ENCODE measurements at regions not wholly inside any gene's neighbourhood (a gene's known extent, or its start where the extent isn't known, plus 50 kb on each side); places are given as distances from the start of the nearest gene placed in this dataset.

DNA sequence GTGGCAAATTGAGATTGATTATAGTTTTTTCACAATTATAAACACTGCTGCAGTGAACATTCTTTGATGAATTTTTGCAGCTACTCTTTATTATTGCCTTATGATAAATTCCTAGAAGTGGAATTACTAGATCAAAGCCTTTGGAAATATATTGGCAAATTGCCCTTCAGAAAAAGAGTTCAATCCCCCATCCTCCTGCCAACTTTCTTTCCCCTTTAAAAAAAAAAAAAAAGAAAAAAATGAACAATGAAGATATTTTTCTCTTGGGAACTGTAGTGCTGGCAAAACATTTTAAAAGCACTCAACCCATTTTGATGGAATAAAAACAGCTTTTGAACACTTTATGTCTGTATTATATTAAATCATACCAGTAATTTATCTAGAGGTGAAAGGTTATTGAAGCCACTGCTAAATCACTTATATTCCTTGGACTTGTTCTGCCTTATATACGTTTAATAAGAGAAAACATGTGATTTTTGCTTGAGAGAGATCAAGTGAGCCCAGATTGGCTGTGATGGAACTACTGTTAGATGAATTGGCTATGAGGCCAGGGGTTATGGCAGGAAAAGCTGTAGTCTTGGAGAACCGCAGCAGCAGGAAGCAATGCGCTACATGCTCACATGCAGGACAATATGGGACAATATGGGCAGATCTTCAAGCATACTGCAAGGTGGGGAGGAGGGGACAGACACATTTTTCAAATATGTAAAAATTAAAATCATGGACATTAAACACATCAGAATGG is 212.8 kb upstream of the C2CD4B start:
- DNase-seq = no peak

DNA sequence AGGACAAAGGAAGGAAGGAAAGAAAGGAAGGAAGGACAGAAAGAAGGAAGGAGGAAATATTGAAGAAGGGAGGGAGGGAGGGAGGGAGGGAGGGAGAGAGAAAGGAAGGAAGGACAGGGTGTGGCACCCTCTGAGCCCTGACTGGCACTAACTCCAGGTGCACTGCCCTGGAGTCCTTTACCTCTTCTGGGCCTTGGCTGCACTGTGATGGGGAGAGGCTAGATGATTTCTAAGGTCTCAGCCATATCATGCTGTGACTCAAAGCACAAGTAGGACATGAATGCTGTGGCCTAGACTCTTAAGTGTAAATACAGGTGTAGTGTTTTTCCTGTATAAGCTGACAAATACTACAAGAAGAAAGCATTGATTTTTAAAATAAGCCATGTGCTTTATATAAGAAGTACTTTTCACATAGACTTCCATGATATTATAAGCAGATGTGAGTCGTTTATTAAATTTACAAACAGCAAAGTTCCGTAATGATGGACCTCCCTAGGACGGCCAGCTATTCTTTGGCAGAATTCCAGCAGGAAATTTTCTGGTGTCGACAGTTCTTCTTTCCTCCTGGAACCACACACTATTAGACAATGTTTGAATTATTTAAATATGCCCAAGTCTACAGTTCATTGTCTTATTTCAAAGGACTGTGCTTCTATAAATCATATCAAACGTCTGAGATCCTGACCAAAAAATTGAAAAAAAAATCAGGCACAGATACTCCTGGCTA is 213.8 kb upstream of the C2CD4B start:
- DNase-seq = no peak

DNA sequence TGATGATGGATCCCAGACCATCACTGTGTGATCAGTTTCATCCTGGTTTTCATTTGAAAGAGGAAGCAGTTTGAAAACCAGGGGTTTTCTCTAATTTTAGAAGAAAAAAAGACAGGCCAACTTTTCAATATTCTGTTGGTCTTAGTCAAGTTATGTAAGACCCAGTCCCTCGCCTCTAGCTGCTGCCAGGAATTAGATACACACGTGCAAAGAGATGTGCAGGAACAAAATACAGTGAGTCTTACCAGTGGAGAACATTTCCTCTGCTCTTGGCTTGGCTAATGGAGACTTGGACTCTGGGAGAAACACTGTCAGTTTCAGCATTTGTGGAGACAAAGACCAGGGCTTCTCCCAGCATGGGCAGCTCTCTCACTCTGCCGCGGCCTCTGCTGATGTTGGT is 214.9 kb upstream of the C2CD4B start:
- no peak for DNase-seq

DNA sequence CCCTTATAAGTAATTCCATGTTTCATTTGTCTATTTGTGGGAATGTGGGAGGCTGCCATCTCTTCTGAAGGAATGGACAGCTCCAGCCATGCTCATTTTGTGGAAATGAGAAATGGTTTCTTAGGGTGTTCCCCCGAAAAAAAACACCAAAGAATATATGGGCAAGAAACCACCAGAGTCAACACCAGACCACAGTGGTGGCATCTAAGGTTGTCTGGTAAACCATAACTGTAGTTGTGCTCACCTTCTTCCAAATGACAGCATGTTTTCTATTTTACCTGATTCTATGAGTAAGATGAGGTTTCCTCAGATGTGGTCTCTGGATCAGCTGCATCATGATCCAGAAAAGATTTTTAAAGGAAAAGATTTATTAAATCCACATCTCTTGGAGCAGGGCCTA is 217.0 kb upstream of the C2CD4B start:
- DNase-seq = no peak

DNA sequence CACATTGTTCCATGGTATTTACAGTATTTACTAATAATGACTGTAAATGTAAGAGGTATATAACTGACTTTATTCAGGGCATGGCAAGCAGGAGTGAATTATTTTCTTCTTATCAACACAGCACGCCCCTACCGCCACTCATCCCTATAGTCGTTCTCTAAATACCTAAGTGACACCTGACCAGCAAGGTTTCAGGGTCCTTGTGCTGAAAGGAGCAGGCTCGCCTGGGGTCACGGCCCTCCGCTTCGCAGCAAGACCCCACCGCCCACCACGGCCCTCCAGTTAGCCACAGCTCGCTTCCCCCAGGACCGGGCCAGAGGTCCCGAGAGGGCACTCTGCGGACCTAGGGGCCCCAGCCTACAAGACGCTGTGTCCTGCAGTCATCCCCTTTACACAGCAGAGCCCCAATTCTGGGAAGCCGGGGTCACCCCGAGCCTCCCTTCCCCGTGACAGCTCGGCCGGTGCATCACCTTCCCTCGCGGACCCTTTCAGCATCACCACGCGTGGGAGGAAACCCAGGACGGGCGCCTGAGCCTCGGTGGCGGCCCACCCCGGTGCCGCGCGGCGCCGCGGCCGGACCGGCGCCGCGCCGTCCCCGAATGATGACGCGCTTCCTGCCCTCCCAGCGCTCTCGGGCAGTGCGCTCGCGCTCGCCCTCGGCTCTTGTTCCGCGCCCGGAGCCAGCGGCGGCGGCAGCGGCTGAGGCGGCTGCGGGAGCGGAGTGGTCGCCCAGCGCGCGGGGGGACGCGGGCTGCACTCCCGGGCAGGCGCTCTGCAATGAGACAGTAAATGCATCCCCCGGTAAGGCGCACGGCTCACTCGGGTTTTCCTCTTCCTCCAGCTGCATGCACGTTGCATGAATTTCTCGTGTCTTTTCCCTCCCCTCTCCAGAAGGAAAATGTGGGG is 225.1 kb upstream of the C2CD4B start, which contains the start of gene TLN2:
TLN2 (plus strand) TSS at position 666 of the 906 bp plus-strand sequence.
- DNase-seq = peak; percentile 72

DNA sequence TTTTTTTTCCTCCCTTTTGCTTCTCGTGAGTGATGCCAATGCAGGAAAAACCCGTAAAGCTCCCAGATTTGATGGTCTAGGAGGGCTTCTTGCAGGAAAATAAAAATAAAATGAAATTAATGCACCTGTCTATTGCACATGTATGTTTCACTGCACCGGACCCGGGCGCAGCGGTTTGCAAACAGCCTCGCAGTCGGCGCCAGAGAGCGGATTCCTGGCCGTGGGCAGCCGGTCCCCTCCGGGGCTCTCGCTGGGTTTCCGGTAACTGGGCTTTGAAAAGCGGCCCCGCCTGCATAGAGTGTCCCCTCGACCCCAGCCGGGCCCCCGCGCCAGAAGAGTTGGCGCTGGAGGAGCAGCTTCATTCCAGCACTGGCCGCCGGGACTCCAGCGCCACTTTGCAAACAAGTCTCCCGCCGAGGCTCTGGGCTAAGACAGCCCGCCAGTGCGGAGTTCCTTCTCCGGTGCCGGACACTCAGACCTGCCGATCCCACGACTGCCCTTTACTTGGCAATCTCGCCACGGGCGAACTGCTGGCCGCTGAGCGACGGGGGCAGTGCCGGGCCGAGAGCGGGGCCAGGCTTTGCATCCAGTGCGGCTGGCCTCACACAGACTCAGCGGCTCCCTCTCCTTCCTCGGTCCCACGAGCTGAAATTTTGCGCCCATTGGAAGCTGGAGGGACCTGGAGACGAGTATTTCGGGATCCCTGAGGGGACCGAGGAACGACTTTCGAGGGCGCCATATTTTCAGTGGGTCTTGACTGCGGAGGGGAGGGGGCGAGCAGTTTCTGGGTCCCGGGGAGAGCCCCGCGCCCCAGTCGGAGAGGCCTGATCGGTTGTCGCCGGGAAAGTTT is 225.9 kb upstream of the C2CD4B start:
- no peak for DNase-seq

DNA sequence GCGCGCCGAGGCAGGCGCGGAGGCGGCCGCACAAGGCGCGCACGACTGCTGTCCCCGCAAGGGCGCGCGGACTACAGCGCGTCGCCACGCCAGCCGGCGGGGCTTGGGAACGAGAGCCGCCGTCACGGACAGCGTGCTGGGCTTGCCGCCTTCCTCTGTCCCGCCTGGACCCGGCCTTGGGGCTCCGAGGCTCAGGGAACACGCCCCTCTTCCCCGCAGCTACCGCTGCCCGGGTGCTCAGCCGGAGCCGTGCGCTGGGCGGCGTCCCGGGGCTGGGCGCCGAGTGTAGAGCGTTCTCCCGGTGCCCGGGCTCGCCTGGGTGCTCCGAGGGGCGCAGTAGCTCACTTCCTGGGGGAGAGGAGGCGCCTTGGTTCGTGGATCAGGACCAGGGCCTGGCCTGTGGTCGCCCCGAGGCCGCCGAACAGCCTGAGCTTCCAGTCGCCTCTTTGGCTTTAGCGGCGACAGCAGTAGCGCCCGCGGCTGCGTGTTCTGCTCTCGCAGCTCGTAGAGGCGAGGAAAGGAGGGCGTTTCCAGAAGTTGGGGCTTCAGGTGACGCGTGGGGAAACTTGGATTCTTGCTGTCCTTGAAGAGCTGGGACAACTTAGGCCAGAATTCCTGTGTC is 226.7 kb upstream of the C2CD4B start:
- no peak for DNase-seq

DNA sequence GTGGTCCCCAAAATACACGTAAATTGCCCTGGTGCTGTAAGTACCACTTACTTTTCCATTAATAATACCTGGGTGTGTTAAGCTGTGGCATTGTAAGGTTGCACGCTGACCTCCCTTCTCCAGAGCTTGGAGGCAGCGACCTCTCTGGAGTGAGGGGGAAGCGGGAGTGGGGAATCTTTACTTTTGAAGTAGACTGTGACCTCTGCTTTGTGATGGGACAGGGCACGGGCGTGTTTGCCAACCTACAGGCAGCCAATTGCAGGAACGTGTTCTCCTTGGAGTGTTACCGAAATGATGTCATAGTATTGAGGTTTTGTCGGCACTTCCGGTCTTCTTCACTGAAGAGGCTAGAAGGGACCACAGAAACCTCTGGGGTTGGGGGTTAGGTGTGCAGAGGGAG is 227.3 kb upstream of the C2CD4B start:
- DNase-seq = no peak

DNA sequence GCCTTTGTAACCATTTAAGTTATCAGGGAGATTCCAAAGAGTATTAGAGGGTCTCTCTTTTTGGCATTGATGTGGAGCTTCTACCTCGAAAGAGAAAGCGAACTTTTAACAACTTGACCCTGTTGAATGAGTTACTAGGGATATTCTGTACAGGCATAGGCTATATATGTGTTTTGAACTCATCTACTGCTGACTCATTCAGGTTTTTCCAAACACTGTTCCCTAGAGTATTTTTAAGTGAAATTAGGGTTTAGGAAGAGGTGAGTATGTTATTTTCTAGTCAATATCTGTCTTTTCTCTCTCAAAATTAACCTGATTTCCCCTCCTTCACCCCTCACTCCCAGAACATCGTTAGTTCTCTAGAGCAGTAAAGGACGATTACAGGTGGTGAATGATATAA is 228.1 kb upstream of the C2CD4B start:
- no peak for DNase-seq

DNA sequence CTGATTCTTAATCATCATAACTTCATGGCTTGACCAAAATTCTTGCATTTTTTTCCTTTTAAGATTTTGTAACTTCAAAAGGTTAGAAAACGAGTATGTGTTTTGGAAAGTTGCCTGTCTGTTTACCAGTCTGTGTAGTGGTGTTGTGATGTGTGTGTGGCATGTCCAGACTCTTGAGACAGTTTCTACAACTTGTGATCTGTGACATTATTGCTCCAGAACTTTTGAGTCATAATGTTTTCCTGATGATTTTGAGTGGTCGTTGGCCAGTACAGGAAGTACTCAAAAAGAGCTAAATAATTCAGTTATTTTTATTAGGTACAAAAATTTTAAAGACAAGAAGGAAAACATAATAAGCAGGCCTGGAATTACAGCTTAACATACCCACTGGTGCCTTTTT is 229.0 kb upstream of the C2CD4B start:
- no peak for DNase-seq

DNA sequence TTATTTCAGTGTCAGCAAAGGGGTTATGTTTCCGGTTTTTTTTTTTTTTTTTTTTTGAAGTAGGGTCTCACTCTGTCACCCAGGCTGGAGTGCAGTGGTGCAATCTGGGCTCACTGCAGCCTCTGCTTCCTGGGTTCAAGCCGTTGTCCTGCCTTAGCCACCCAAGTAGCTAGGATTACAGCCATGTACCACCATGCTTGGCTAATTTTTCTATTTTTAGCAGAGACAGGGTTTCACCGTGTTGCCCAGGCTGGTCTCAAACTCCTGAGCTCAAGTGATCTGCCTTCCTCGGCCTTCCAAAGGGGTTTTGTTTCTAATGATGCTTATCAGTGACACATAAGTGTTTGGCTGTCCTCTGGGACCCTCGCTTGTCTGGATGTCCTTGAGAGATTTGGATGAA is 235.7 kb upstream of the C2CD4B start:
- no peak for DNase-seq

DNA sequence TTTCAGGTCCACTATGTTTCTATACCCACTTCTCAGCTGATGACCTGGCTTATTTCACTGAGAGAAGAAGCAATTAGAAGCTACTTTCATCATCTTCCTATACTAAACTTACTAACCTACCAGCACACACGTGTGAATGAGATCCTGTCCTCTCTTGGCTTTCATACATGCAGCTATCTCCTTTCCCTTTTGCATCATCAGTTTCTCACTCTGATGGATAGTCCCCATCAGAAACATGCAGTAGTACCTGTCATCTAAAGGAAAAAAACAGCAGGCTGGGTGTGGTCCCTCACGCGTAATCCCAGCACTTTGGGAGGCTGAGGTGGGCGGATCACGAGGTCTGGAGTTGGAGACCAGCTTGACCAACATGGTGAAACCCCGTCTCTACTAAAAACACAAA is 237.6 kb upstream of the C2CD4B start:
- no peak for DNase-seq

DNA sequence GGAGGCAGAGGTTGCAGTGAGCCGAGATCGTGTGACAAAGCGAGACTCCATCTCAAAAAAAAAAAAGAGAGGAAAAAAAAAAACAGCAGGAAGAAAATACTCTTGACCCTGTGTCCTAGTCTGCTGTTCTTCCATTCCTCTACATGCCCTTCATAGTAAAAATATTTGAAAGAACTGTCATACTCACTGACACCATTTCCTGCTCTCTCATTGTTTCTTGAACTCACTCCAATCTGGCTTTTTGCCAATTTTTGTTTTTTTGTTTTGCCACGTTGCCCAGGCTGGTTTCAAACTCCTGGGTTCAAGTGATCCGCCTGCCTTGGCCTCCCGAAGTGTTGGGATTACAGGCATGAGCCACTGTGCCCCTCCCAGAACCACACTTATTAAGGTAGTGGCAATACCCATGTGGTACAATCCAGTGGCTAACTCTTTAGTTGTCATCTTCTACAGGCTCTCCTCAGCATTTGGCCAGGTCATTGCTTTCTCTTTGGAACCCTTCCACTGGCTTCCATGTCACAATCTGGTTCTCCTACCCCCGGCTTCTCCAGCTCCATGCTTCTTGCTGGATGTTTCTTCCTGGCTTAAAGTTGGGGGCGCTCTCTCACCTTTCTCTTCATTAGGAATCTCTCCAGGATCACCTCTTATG is 238.2 kb upstream of the C2CD4B start:
- DNase-seq = no peak

DNA sequence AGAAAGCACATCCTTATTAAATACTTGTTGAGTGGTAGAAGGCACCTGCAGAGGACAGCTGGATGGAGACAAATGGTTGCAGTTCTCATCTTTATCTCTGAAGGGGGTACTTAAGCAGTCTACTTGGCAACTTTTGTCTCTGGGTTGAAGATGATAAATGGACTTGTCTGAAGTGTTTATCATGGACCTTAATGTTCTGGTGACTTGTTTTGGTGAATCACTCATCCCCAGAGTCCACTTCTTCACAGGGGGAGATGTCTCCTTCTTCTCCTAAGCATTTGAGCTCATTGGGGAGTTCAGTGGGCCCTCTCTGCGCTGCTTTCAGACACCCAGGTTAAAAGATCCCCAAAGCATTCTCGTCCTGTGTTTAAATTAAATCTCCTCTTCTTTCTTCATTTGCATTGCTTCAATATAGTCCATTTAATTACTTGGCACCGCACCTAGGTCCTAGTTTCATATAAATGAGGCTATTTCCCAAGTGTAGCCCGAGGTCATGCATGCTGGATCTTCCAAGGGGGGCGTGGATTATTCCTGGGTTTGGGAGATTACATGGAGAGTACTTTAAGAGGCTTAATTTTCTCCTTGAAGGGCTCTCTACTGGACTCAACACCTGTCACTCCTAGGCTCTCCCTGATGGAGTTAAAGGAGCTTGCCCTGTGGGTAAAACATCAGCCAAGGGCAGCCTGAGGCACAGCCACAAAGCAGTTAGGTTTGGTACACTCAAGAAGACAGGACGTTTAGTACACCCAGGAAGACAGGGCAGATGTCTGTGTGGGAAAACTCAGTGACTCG is 239.3 kb upstream of the C2CD4B start:
- DNase-seq = no peak

DNA sequence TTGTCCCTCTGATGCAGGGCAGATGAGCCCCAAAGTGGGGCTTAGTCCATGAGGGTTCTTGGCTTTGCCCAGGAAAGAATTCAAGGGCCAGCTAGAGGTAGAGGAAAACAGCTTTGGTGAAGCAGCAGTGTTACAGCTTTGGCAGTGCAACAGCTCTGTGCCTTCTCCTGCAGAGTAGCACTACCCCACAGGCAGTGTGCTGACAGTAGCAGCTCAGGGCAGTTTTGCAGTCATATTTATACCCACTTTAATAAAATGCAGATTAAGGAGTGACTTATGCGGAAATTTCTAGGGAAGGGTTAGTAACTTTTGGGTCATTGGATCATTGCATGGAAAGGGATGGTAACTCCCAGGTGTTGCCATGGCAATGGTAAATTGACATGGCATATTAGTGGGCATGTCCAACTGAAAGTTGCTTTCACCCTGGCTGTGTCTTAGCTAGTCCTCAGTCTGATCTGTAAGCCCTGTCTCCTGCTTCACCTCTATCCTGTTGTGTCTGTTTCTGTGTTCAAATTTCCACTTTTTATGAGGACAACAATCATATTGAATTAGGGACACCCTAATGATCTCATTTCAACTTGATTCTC is 241.3 kb upstream of the C2CD4B start:
- DNase-seq = no peak

DNA sequence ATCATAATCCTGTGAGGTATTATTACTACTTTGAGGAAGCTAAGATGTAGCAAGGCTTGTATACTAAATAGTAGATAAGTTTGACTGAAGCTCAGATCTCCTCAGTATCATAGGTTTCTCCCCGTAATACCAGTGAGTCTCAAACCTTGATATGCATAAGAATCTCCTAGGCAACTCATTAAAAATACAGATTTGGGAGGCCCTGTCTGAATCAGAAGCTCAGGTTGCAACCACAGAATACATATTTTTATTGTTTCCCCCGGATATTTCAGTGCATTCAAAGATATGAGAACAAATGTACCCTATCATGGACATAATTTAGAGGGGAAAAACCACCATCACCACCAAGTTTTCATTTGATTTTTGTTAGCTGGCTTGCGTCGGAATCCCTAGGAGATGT is 242.1 kb upstream of the C2CD4B start:
- DNase-seq = no peak

DNA sequence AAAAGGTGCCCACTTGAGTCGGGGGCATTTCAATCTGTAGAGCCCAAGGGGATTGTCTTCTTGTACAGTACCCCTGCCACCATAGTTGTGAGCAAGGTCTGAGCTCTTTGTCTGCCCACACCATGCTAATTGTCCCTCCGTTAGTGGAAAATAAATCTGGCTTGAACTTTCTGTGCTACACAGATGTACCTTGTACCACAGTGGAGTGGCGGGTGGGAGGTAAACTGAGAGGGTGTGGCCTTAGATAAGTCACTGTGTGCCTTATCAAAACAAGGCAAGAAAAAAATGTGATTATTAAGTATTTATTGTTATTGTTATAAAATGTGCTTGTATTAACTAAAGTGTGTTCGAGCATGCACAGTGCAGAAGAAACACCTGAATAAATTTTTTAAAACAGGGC is 242.9 kb upstream of the C2CD4B start:
- DNase-seq = no peak

DNA sequence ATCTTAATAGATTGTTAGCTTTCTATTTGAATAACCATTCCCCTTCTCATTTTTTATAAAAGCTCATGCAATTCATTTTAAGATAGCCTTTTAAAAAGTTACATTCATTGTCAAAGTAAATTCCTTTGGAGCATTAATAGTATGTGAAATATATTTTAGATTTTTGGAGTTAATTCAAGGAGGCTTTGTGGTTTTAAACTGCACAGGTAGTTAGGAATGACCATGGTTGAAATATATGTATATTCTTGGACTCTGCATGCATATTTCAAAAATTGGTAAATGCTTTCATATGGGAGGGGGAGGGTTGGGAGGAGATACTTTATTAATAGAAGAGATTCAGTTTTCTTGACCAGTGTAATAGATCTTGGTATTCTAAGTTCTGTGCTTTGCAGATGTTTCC is 244.4 kb upstream of the C2CD4B start:
- no peak for DNase-seq

DNA sequence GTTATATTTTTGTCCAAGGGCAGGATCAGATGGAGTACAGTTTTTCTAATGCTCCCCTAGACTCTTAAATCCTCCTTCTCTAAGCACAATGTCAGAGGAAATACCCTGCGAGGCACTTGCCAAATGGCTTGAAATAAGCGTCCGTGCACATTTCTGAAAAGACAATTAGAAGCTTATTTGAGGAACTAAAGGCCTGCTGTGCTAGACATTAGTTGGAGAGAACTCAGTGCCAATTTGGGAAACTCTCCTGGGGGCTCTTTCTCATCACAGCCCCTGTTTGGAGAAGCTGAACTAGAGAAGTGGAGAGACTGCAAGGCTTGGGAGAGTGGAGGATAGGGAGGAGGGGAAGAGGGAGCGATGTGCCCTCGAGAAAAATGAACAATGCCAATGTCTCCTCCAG is 247.6 kb upstream of the C2CD4B start:
- no peak for DNase-seq

DNA sequence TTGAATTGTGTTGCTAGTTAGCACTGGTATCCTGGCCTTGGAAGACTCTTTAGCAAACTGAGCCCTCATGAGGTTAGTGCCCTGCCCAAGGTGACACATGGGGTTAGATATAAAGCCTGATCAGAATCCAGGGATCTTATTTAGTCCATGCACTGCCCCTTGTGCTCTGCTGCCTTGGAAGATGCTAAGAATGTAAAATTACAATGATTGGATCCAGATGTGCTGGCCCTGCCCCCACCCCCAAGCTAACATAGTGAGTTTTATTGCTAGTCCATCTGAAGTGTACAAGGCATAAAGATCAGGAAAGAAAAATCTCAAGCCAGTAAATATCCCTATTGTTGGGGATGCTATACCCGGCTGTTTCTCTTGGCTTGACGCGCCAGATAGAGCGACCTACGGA is 248.1 kb upstream of the C2CD4B start:
- no peak for DNase-seq
